K562 (cell line): ENCODE measurements at regions not wholly inside any gene's neighbourhood (a gene's known extent, or its start where the extent isn't known, plus 50 kb on each side); places are given as distances from the start of the nearest gene placed in this dataset.

ENCODE experiments used
- ARID1B ChIP-seq: fragments of 450-650 bp; IDR thresholded peaks from 2 replicates; pipeline ENCODE4 v1.6.1; 2016; ENCODE audit warnings: antibody characterized with exemption, mild to moderate bottlenecking, inconsistent platforms
- BRD9 ChIP-seq: fragments of 450-650 bp; IDR thresholded peaks from 2 replicates; pipeline ENCODE4 v1.6.1; 2018; ENCODE audit warnings: low read depth; ENCODE audit not compliant: partially characterized antibody
- CBFA2T2 ChIP-seq: fragments of 450-650 bp; conservative IDR thresholded peaks from 2 replicates; pipeline ENCODE4 v1.6.1; 2017; ENCODE audit warnings: mild to moderate bottlenecking
- CBFA2T3 ChIP-seq: fragments of 450-650 bp; IDR thresholded peaks from 2 replicates; pipeline ENCODE4 v1.6.1; 2017
- DIDO1 ChIP-seq: fragments of 450-650 bp; IDR thresholded peaks from 2 replicates; pipeline ENCODE4 v1.6.1; 2016; ENCODE audit warnings: low read depth, missing biosample characterization, missing genetic modification characterization
- DPF2 ChIP-seq: fragments of 450-650 bp; IDR thresholded peaks from 2 replicates; pipeline ENCODE4 v1.6.1; 2016
- EP300 ChIP-seq: IDR thresholded peaks from 2 replicates; pipeline ENCODE4 v1.6.1; 2012; ENCODE audit warnings: low read length, improper control_type of control experiment
- ERF ChIP-seq: fragments of 450-650 bp; formaldehyde crosslinking; IDR thresholded peaks from 2 replicates; pipeline ENCODE4 v1.4.0; 2020; ENCODE audit warnings: mild to moderate bottlenecking, mixed read lengths
- HOXB6 ChIP-seq: fragments of 250-450 bp; sonication (Bioruptor Pico); IDR thresholded peaks from 2 replicates; pipeline ENCODE4 v1.5.1; 2022; ENCODE audit warnings: mild to moderate bottlenecking, borderline replicate concordance
- MECOM ChIP-seq: fragments of 250-450 bp; sonication (Bioruptor Pico); IDR thresholded peaks from 2 replicates; pipeline ENCODE4 v1.8.0; 2022; ENCODE audit warnings: inconsistent platforms
- NCOA2 ChIP-seq, 2 experiments: fragments of 450-650 bp; IDR thresholded peaks; 2 replicates each; pipeline ENCODE4 v1.6.1; 2018; ENCODE audit warnings: mild to moderate bottlenecking in 2 of 2, moderate library complexity in 1 of 2; ENCODE audit not compliant: partially characterized antibody in 2 of 2
- NCOR1 ChIP-seq: fragments of 450-650 bp; IDR thresholded peaks from 2 replicates; pipeline ENCODE4 v1.6.1; 2016; ENCODE audit warnings: mild to moderate bottlenecking, moderate library complexity
- POLR3G ChIP-seq: IDR thresholded peaks from 2 replicates; pipeline ENCODE4 v1.6.1; 2011; ENCODE audit not compliant: insufficient read length, insufficient replicate concordance; ENCODE audit errors: extremely low read depth
- PTRF ChIP-seq: fragments of 450-650 bp; IDR thresholded peaks from 2 replicates; pipeline ENCODE4 v1.6.1; 2016; ENCODE audit warnings: mild to moderate bottlenecking, missing genetic modification characterization, missing compliant biosample characterization
- SAP30 ChIP-seq: fragments of 200-600 bp; sonication (generic); IDR thresholded peaks from 2 replicates; pipeline ENCODE4 v1.6.1; 2012; ENCODE audit warnings: borderline replicate concordance, low read depth, mild to moderate bottlenecking, moderate library complexity, low read length, control low read depth, inconsistent platforms; ENCODE audit not compliant: insufficient read depth, poor library complexity, severe bottlenecking
- SMAD4 ChIP-seq: fragments of 250-450 bp; sonication (Bioruptor Pico); conservative IDR thresholded peaks from 2 replicates; pipeline ENCODE4 v1.8.0; 2021; ENCODE audit warnings: inconsistent platforms, mild to moderate bottlenecking, moderate library complexity
- TAL1 ChIP-seq: fragments of 450-650 bp; IDR thresholded peaks from 2 replicates; pipeline ENCODE4 v1.6.1; 2016; ENCODE audit warnings: mild to moderate bottlenecking
- XRCC3 ChIP-seq: fragments of 450-650 bp; IDR thresholded peaks from 2 replicates; pipeline ENCODE4 v1.6.1; 2017; ENCODE audit warnings: mild to moderate bottlenecking, moderate library complexity
- ZNF316 ChIP-seq: fragments of 450-650 bp; IDR thresholded peaks from 2 replicates; pipeline ENCODE4 v1.6.1; 2016
- ZNF717 ChIP-seq: fragments of 250-450 bp; sonication (Bioruptor Pico); IDR thresholded peaks from 2 replicates; pipeline ENCODE4 v1.5.0; 2021
- TF ChIP-seq, protein P1 (sequence below), 2 experiments: fragments of 450-650 bp in 1 of 2; sonication (generic) in 1 of 2; formaldehyde crosslinking in 1 of 2; IDR thresholded peaks; 2 replicates each; pipeline versions ENCODE4 v1.7.1 to v1.9.0; 2016 to 2022; ENCODE audit warnings: inconsistent platforms in 1 of 2, mild to moderate bottlenecking in 1 of 2, missing genetic modification reagents in 1 of 2
- TF ChIP-seq, protein P2 (sequence below): fragments of 450-650 bp; IDR thresholded peaks from 2 replicates; pipeline ENCODE4 v1.6.1; 2016; ENCODE audit warnings: antibody characterized with exemption

DNA sequence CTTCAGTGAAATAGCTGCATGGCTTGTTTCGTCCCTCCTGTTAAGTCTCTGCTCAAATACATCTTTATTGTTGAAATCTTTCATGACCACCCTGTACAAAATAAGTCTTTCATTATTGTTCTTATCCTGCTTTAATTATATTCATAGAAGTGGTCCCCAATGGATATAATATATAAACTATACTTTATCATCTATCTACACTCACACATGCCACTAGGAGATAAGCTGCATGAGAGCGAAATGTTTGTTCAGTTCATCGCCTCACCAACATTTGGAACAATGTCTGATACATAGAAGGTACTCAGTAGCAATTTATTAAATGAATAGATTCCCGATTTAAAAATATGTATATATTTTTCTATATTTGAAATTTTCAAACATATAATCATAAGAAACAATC, 254.0 kb upstream of the ATXN7L3B start (continued):
- TF ChIP-seq, protein P1, sequence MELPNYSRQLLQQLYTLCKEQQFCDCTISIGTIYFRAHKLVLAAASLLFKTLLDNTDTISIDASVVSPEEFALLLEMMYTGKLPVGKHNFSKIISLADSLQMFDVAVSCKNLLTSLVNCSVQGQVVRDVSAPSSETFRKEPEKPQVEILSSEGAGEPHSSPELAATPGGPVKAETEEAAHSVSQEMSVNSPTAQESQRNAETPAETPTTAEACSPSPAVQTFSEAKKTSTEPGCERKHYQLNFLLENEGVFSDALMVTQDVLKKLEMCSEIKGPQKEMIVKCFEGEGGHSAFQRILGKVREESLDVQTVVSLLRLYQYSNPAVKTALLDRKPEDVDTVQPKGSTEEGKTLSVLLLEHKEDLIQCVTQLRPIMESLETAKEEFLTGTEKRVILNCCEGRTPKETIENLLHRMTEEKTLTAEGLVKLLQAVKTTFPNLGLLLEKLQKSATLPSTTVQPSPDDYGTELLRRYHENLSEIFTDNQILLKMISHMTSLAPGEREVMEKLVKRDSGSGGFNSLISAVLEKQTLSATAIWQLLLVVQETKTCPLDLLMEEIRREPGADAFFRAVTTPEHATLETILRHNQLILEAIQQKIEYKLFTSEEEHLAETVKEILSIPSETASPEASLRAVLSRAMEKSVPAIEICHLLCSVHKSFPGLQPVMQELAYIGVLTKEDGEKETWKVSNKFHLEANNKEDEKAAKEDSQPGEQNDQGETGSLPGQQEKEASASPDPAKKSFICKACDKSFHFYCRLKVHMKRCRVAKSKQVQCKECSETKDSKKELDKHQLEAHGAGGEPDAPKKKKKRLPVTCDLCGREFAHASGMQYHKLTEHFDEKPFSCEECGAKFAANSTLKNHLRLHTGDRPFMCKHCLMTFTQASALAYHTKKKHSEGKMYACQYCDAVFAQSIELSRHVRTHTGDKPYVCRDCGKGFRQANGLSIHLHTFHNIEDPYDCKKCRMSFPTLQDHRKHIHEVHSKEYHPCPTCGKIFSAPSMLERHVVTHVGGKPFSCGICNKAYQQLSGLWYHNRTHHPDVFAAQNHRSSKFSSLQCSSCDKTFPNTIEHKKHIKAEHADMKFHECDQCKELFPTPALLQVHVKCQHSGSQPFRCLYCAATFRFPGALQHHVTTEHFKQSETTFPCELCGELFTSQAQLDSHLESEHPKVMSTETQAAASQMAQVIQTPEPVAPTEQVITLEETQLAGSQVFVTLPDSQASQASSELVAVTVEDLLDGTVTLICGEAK (IDR thresholded peaks at IDR 0.05) = no peak
- TF ChIP-seq, protein P1 (CRISPR knock-in tag; IDR thresholded peaks at IDR 0.05) = no peak
- peak; percentile 14; the same call in 1 of the 2 replicates for TF ChIP-seq EP300
- no peak for TF ChIP-seq SMAD4 (CRISPR knock-in tag)
- no peak for TF ChIP-seq PTRF (tag)
- TF ChIP-seq NCOA2 (IDR thresholded peaks at IDR 0.05; ENCODE audit: partially characterized antibody in 2 of 2) = no peak
- no peak for TF ChIP-seq POLR3G
- no peak for TF ChIP-seq ZNF717
- no peak for TF ChIP-seq DPF2
- peak; percentile 33; the same call in 1 of the 2 replicates for TF ChIP-seq CBFA2T3
- TF ChIP-seq, protein P2, sequence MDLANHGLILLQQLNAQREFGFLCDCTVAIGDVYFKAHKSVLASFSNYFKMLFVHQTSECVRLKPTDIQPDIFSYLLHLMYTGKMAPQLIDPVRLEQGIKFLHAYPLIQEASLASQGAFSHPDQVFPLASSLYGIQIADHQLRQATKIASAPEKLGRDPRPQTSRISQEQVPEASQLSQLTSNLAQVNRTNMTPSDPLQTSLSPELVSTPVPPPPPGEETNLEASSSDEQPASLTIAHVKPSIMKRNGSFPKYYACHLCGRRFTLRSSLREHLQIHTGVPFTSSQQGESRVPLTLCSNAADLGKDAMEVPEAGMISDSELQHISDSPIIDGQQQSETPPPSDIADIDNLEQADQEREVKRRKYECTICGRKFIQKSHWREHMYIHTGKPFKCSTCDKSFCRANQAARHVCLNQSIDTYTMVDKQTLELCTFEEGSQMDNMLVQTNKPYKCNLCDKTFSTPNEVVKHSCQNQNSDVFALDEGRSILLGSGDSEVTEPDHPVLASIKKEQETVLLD = no peak
- TF ChIP-seq CBFA2T2 = 0 out of 2 replicates have a peak, but pooled peaks have one; percentile 14
- TF ChIP-seq BRD9 = no peak
- TF ChIP-seq ARID1B = peak; percentile 67
- TF ChIP-seq MECOM = no peak
- no peak for TF ChIP-seq ERF (CRISPR knock-in tag)
- TF ChIP-seq ZNF316 = no peak
- TF ChIP-seq NCOR1 = peak; percentile 23; the same call in 1 of the 2 replicates
- TF ChIP-seq XRCC3 = no peak
- TF ChIP-seq DIDO1 (tag) = no peak
- TF ChIP-seq SAP30 = no peak
- TF ChIP-seq TAL1 = peak; percentile 62
- no peak for TF ChIP-seq HOXB6 (CRISPR knock-in tag)
